Kidney (tissue), 13 donors: ENCODE measurements at regions not wholly inside any gene's neighbourhood (a gene's known extent, or its start where the extent isn't known, plus 50 kb on each side); places are given as distances from the start of the nearest gene placed in this dataset.

ENCODE experiments used
- DNase-seq, 5 donors: peaks; one replicate each; pipeline ENCODE4 v3.0.0-alpha.2; 2013 to 2020
- FAIRE-seq: peaks from 2 replicates; lab custom pipeline; 2012; peaks lifted over from hg19 to GRCh38; lab: Jason Lieb, UNC
- H3K27ac ChIP-seq, 2 donors: one replicate each; pipeline ENCODE4 v1.7.0; 2013; ENCODE audit warnings: low read depth in 2 of 2, low read length in 2 of 2, inconsistent platforms in 1 of 2
- H3K27me3 ChIP-seq: one replicate; pipeline ENCODE4 v1.7.1; 2013; ENCODE audit warnings: low read length, inconsistent platforms; ENCODE audit not compliant: control insufficient read depth, insufficient read depth
- H3K36me3 ChIP-seq, 3 donors: one replicate each; pipeline versions ENCODE4 v1.7.0 to v1.7.1; 2013; ENCODE audit warnings: low read length in 3 of 3, control low read depth in 1 of 3, inconsistent platforms in 1 of 3; ENCODE audit not compliant: insufficient read depth in 3 of 3, control insufficient read depth in 2 of 3
- H3K4me1 ChIP-seq, 3 donors: one replicate each; pipeline versions ENCODE4 v1.7.0 to v1.7.1; 2013; ENCODE audit warnings: low read length in 3 of 3, inconsistent platforms in 1 of 3, low read depth in 1 of 3; ENCODE audit not compliant: control insufficient read depth in 2 of 3, insufficient read depth in 2 of 3
- H3K4me3 ChIP-seq, 3 donors: one replicate each; pipeline versions ENCODE4 v1.7.0 to v1.8.1; 2013; ENCODE audit warnings: low read length in 3 of 3, control low read depth in 1 of 3, inconsistent platforms in 1 of 3
- H3K9ac ChIP-seq, 3 donors: one replicate each; pipeline versions ENCODE4 v1.7.0 to v1.7.1; 2013; ENCODE audit warnings: low read length in 3 of 3, control low read depth in 1 of 3, inconsistent platforms in 1 of 3
- H3K9me3 ChIP-seq, 3 donors: one replicate each; pipeline versions ENCODE4 v1.7.0 to v1.7.1; 2013; ENCODE audit warnings: low read length in 3 of 3, control low read depth in 1 of 3, inconsistent platforms in 1 of 3; ENCODE audit not compliant: control insufficient read depth in 2 of 3, insufficient read depth in 1 of 3
- CTCF ChIP-seq: IDR thresholded peaks from 3 replicates; pipeline ENCODE4 v1.5.1; 2012; ENCODE audit warnings: mild to moderate bottlenecking, moderate library complexity, borderline replicate concordance; ENCODE audit not compliant: insufficient read depth; ENCODE audit errors: extremely low read depth
- intact Hi-C: fragments of 100-400 bp; cut with DNase I; formaldehyde crosslinking; loops from one replicate; pipeline ENCODE4 v1.11.1; 2022
- donor health status: control.
- donor health status: control.
- donor health status: control.
- donor health status: control.
- donor health status: control.
- donor health status: DM: yes; HTN: yes; CAD: no.
- donor health status: Normal renal cell carcinoma (clear cell type).

- peaks cover 0 to 4% (median 0%) of the 10 kb centered on the region in 3 donors for H3K4me1 ChIP-seq
- H3K9me3 ChIP-seq, result no peaks in the 10 kb centered on the region
- FAIRE-seq (no peak), DNase-seq (peak in 1 of 5 donors; percentile 57)
- H3K27me3 ChIP-seq, result no peaks in the 10 kb centered on the region
- H3K9ac ChIP-seq, result no peak overlapping the region
- H3K27ac ChIP-seq, result no peak overlapping the region
- intact Hi-C loops, result no loop called here
- H3K4me3 ChIP-seq, result no peak overlapping the region
- H3K36me3 ChIP-seq, result no peaks in the 10 kb centered on the region
- TF ChIP-seq CTCF, result no peak
Measured at GRCh38 chr11:70603114-70603755, 204.9 kb downstream of the CTTN start.

GRCh38 chr11:70603756-70604211 lies 205.5 kb downstream of the CTTN start:
- FAIRE-seq, result no peak
- Histone ChIP-seq H3K4me1 (peaks cover 0 to 7% (median 0%) of the 10 kb centered on the region in 3 donors), H3K27ac (no peak overlapping the region), H3K27me3 (no peaks in the 10 kb centered on the region), H3K36me3 (no peaks in the 10 kb centered on the region), H3K9me3 (no peaks in the 10 kb centered on the region), H3K9ac (no peak overlapping the region), H3K4me3 (no peak overlapping the region)
- intact Hi-C loops, result no loop called here
- no peak for TF ChIP-seq CTCF
- peak in 1 of 5 donors; percentile 63 for DNase-seq

GRCh38 chr11:70604221-70604620 lies 205.9 kb downstream of the CTTN start:
- no peak for DNase-seq
- intact Hi-C loops, result no loop called here
- no peak overlapping the region for H3K9ac ChIP-seq

More at GRCh38 chr11:70604221-70604620, 205.9 kb downstream of the CTTN start:
- no peak for TF ChIP-seq CTCF
- Histone ChIP-seq H3K27ac (no peak overlapping the region), H3K9me3 (no peaks in the 10 kb centered on the region), H3K4me3 (no peak overlapping the region), H3K36me3 (no peaks in the 10 kb centered on the region), H3K4me1 (peaks cover 0 to 8% (median 0%) of the 10 kb centered on the region in 3 donors), H3K27me3 (no peaks in the 10 kb centered on the region)
- FAIRE-seq, result no peak
